ENCODE measurements at regions not wholly inside any gene's neighbourhood (a gene's known extent, or its start where the extent isn't known, plus 50 kb on each side); places are given as distances from the start of the nearest gene placed in this dataset.

DNA sequence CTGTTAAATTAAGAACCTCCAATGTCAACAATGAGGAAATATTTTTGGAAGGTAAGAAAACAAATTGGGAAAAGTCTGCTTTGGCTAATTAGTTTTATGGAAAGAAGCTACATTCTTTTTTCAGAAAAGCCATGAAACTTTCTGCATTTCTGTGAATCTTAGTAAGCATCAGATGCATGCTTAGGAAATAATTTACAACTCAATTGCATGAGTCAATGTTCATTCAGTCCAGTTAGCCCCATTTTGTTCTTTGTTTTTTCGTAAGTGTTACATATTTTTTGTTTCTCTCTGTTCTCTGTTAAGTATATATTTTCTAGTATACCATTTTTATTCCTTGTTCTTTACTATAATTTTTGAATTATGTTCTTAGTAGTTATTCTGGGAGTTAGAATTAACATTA, 195.2 kb upstream of the KIF2B start:
- TF ChIP-seq, protein P1, sequence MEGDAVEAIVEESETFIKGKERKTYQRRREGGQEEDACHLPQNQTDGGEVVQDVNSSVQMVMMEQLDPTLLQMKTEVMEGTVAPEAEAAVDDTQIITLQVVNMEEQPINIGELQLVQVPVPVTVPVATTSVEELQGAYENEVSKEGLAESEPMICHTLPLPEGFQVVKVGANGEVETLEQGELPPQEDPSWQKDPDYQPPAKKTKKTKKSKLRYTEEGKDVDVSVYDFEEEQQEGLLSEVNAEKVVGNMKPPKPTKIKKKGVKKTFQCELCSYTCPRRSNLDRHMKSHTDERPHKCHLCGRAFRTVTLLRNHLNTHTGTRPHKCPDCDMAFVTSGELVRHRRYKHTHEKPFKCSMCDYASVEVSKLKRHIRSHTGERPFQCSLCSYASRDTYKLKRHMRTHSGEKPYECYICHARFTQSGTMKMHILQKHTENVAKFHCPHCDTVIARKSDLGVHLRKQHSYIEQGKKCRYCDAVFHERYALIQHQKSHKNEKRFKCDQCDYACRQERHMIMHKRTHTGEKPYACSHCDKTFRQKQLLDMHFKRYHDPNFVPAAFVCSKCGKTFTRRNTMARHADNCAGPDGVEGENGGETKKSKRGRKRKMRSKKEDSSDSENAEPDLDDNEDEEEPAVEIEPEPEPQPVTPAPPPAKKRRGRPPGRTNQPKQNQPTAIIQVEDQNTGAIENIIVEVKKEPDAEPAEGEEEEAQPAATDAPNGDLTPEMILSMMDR (conservative IDR thresholded peaks at IDR 0.05): no peak
- TF ChIP-seq EZH2 (IDR thresholded peaks at IDR 0.05; ENCODE audit: low read depth): no peak
